ENCODE measurements at regions not wholly inside any gene's neighbourhood (a gene's known extent, or its start where the extent isn't known, plus 50 kb on each side); places are given as distances from the start of the nearest gene placed in this dataset.

GRCh38 chr18:24651434-24651833 is 191.0 kb downstream of the HRH4 start:
- no peaks in the 10 kb centered on the region for H3K4me1 ChIP-seq (ENCODE audit: control insufficient read depth, insufficient read depth, low read length)
- in situ Hi-C loops (cut with HindIII; ENCODE audit: low pct_unique_long_range_greater_than_20kb, low sequenced_read_pairs), result no loop called here

GRCh38 chr18:24656050-24656449 is 195.6 kb downstream of the HRH4 start:
- DNase-seq (ENCODE audit: low read depth, low spot score), result no peak
- no peaks in the 10 kb centered on the region for H3K9me3 ChIP-seq (ENCODE audit: control insufficient read depth, insufficient read depth, low read depth, low read length)
- no peak for TF ChIP-seq REST (IDR thresholded peaks at IDR 0.05; ENCODE audit: insufficient read depth in 1 of 2, low read depth in 2 of 2, low read length in 1 of 2)
- no peak for TF ChIP-seq POLR2AphosphoS5 (IDR thresholded peaks at IDR 0.05; ENCODE audit: low read depth, low read length)
- no peak for TF ChIP-seq TCF7L2 (IDR thresholded peaks at IDR 0.05; ENCODE audit: low read depth, low read length)
- TF ChIP-seq SIN3A (IDR thresholded peaks at IDR 0.05; ENCODE audit: borderline replicate concordance, insufficient read depth, low read depth, low read length), result no peak
- no peak for TF ChIP-seq CTCF (IDR thresholded peaks at IDR 0.05)
- no peaks in the 10 kb centered on the region for H3K27me3 ChIP-seq (ENCODE audit: control insufficient read depth, insufficient read depth, low read length)
- ChIA-PET CTCF (no interaction called here), POLR2A (no interaction called here)
- no peak overlapping the region for H3K4me3 ChIP-seq (ENCODE audit: low read depth in 2 of 2, low read length in 2 of 2)
- intact Hi-C loops (cut with micrococcal nuclease; ENCODE audit: unreplicated experiment), result no loop called here
- 0 out of 2 replicates have a peak, but pooled peaks cover 3% of the 10 kb centered on the region for H3K4me1 ChIP-seq (ENCODE audit: control insufficient read depth, insufficient read depth, low read length)
- no peak overlapping the region for H3K27ac ChIP-seq (ENCODE audit: low read length)
- no TSS peak for BruUV-seq (replicated peaks)
- in situ Hi-C loops (cut with HindIII; ENCODE audit: low pct_unique_long_range_greater_than_20kb, low sequenced_read_pairs), result no loop called here
- ATAC-seq, result no peak
- no peaks in the 10 kb centered on the region for H3K36me3 ChIP-seq (ENCODE audit: control insufficient read depth, insufficient read depth, low read length)

More at GRCh38 chr18:24651434-24651833, 191.0 kb downstream of the HRH4 start:
- Histone ChIP-seq H3K27ac (ENCODE audit: low read length) (no peak overlapping the region), H3K4me3 (ENCODE audit: low read depth in 2 of 2, low read length in 2 of 2) (no peak overlapping the region), H3K27me3 (ENCODE audit: control insufficient read depth, insufficient read depth, low read length) (no peaks in the 10 kb centered on the region), H3K36me3 (ENCODE audit: control insufficient read depth, insufficient read depth, low read length) (no peaks in the 10 kb centered on the region), H3K9me3 (ENCODE audit: control insufficient read depth, insufficient read depth, low read depth, low read length) (no peaks in the 10 kb centered on the region)
- ATAC-seq, result no peak
- no peak for TF ChIP-seq TCF7L2 (IDR thresholded peaks at IDR 0.05; ENCODE audit: low read depth, low read length)
- no peak for TF ChIP-seq CTCF (IDR thresholded peaks at IDR 0.05)
- TF ChIP-seq POLR2AphosphoS5 (IDR thresholded peaks at IDR 0.05; ENCODE audit: low read depth, low read length), result no peak
- no peak for TF ChIP-seq SIN3A (IDR thresholded peaks at IDR 0.05; ENCODE audit: borderline replicate concordance, insufficient read depth, low read depth, low read length)
- TF ChIP-seq REST (IDR thresholded peaks at IDR 0.05; ENCODE audit: insufficient read depth in 1 of 2, low read depth in 2 of 2, low read length in 1 of 2), result no peak
- intact Hi-C loops (cut with micrococcal nuclease; ENCODE audit: unreplicated experiment), result no loop called here
- ChIA-PET POLR2A (no interaction called here), CTCF (no interaction called here)
- DNase-seq (ENCODE audit: low read depth, low spot score), result no peak
- BruUV-seq (replicated peaks), result no TSS peak
